K562 (cell line): ENCODE measurements at regions not wholly inside any gene's neighbourhood (a gene's known extent, or its start where the extent isn't known, plus 50 kb on each side); places are given as distances from the start of the nearest gene placed in this dataset.

Source experiments
- GTF2F1 ChIP-seq: IDR thresholded peaks from 2 replicates; pipeline ENCODE4 v1.6.1; 2011; ENCODE audit warnings: low read depth, low read length, improper control_type of control experiment
- HMG20A ChIP-seq: fragments of 450-650 bp; formaldehyde crosslinking; conservative IDR thresholded peaks from 2 replicates; pipeline ENCODE4 v1.4.0; 2020; ENCODE audit warnings: mild to moderate bottlenecking, mixed read lengths
- HNRNPK ChIP-seq: fragments of 200-400 bp; formaldehyde crosslinking; IDR thresholded peaks from one replicate; pipeline ENCODE4 v1.6.1; 2018; ENCODE audit warnings: mild to moderate bottlenecking, low read depth, low read length; ENCODE audit not compliant: poor library complexity, severe bottlenecking
- KDM1A ChIP-seq, 2 experiments: fragments of 450-650 bp; IDR thresholded peaks; 2 replicates each; pipeline ENCODE4 v1.6.1; 2016; ENCODE audit warnings: mild to moderate bottlenecking in 2 of 2
- LCOR ChIP-seq: sonication (generic); formaldehyde crosslinking; IDR thresholded peaks from 2 replicates; pipeline ENCODE4 v1.8.0; 2022; ENCODE audit warnings: mild to moderate bottlenecking, missing genetic modification reagents
- MYBL2 ChIP-seq, 2 experiments: fragments of 450-650 bp in 1 of 2; sonication (generic) in 1 of 2; formaldehyde crosslinking in 1 of 2; IDR thresholded peaks; 2 replicates each; pipeline versions ENCODE4 v1.6.1 to v1.8.1; 2017 to 2022; ENCODE audit warnings: borderline replicate concordance in 1 of 2, inconsistent platforms in 1 of 2, low read depth in 1 of 2, mild to moderate bottlenecking in 1 of 2, missing genetic modification reagents in 1 of 2, moderate library complexity in 1 of 2
- POLR2A ChIP-seq: fragments of 450-650 bp; conservative IDR thresholded peaks from 2 replicates; pipeline ENCODE4 v1.6.1; 2016
- RBBP5 ChIP-seq: fragments of 200-600 bp; sonication (generic); IDR thresholded peaks from 2 replicates; pipeline ENCODE4 v1.6.1; 2012; ENCODE audit warnings: borderline replicate concordance, mild to moderate bottlenecking, low read length, control low read depth, inconsistent platforms; ENCODE audit not compliant: insufficient read depth, poor library complexity, severe bottlenecking
- SIN3A ChIP-seq, 2 experiments: fragments of 150-350 bp in 1 of 2; IDR thresholded peaks; 2 replicates each; pipeline ENCODE4 v1.6.1; 2011 to 2016; ENCODE audit warnings: borderline replicate concordance in 2 of 2, low read depth in 2 of 2, low read length in 2 of 2, mild to moderate bottlenecking in 2 of 2, moderate library complexity in 2 of 2; ENCODE audit not compliant: control insufficient read depth in 1 of 2
- SNRNP70 ChIP-seq: fragments of 200-400 bp; formaldehyde crosslinking; optimal IDR thresholded peaks from 2 replicates; pipeline ENCODE3; 2017; ENCODE audit warnings: low read depth, low read length
- SP2 ChIP-seq: IDR thresholded peaks from 2 replicates; pipeline ENCODE4 v1.6.1; 2011; ENCODE audit warnings: mild to moderate bottlenecking, low read depth, low read length, moderate library complexity; ENCODE audit not compliant: poor library complexity, severe bottlenecking; ENCODE audit errors: extremely low read depth
- ZNF586 ChIP-seq: fragments of 450-650 bp; formaldehyde crosslinking; conservative IDR thresholded peaks from 2 replicates; pipeline ENCODE4 v1.4.0; 2020; ENCODE audit warnings: mild to moderate bottlenecking, moderate library complexity
- TF ChIP-seq, protein P1 (sequence below), 3 experiments: IDR thresholded peaks in 2 of 3; conservative IDR thresholded peaks in 1 of 3; 2 replicates each; pipeline ENCODE4 v1.5.1; 2011 to 2012; ENCODE audit warnings: low read length in 3 of 3, mild to moderate bottlenecking in 3 of 3, control low read depth in 2 of 3, improper control_type of control experiment in 1 of 3, inconsistent platforms in 1 of 3, low read depth in 1 of 3, mixed read lengths in 1 of 3, moderate library complexity in 1 of 3; ENCODE audit not compliant: insufficient read depth in 2 of 3

DNA sequence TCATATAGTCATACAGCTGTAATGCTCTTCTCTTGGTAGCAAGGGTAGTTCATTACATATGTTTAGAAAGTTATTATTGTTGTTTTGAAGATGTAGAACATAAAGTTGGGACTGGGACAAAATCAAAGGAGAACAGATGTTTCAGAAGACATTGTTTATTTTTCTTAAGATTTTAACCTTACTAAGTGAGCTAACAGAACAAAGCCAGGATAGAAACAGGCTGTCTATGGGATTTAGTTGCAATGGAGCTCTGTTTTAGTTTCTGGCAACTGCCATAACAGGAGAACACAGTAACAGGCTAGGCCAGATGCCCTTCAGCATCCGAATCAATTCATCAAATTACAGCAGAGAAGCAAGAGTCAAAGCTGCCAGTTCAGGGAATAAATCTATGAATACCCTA is 382.4 kb downstream of the ARL4A start:
- no peak for TF ChIP-seq HNRNPK
- TF ChIP-seq, protein P1, sequence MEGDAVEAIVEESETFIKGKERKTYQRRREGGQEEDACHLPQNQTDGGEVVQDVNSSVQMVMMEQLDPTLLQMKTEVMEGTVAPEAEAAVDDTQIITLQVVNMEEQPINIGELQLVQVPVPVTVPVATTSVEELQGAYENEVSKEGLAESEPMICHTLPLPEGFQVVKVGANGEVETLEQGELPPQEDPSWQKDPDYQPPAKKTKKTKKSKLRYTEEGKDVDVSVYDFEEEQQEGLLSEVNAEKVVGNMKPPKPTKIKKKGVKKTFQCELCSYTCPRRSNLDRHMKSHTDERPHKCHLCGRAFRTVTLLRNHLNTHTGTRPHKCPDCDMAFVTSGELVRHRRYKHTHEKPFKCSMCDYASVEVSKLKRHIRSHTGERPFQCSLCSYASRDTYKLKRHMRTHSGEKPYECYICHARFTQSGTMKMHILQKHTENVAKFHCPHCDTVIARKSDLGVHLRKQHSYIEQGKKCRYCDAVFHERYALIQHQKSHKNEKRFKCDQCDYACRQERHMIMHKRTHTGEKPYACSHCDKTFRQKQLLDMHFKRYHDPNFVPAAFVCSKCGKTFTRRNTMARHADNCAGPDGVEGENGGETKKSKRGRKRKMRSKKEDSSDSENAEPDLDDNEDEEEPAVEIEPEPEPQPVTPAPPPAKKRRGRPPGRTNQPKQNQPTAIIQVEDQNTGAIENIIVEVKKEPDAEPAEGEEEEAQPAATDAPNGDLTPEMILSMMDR (IDR thresholded peaks at IDR 0.05 in 2 of 3, conservative IDR thresholded peaks at IDR 0.05 in 1 of 3; ENCODE audit: insufficient read depth in 2 of 3, low read depth in 1 of 3, low read length in 3 of 3), result no peak
- TF ChIP-seq ZNF586, result no peak
- TF ChIP-seq MYBL2 (IDR thresholded peaks at IDR 0.05; ENCODE audit: low read depth), result no peak
- no peak for TF ChIP-seq MYBL2 (CRISPR knock-in tag; IDR thresholded peaks at IDR 0.05; ENCODE audit: borderline replicate concordance)
- no peak for TF ChIP-seq RBBP5
- TF ChIP-seq POLR2A, result no peak
- no peak for TF ChIP-seq GTF2F1
- no peak for TF ChIP-seq SNRNP70
- TF ChIP-seq SIN3A (IDR thresholded peaks at IDR 0.05; ENCODE audit: borderline replicate concordance in 2 of 2, control insufficient read depth in 1 of 2, low read depth in 2 of 2, low read length in 2 of 2), result no peak
- TF ChIP-seq HMG20A, result no peak
- TF ChIP-seq KDM1A (IDR thresholded peaks at IDR 0.05), result no peak
- TF ChIP-seq SP2, result no peak
- no peak for TF ChIP-seq LCOR (CRISPR knock-in tag)
